ENCODE measurements at regions not wholly inside any gene's neighbourhood (a gene's known extent, or its start where the extent isn't known, plus 50 kb on each side); places are given as distances from the start of the nearest gene placed in this dataset.

DNA sequence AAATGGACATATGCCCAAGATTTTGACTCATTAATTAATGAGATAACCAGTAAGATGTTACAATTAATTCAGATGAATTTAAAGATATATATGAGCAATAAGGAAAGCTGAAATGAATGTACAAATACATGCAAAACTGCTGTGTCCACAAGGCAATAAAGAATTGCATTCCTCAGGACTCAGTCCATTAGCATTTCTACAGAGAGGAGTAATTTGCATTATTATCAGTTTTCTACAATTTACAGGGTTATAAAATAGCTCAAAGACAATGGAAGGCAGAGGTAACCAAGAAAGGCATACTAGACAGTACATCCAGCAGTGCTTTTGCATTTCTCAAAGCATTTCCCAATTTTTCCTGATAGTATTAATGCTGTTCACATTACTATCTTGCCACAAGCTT is 377.1 kb upstream of the GOLIM4 start:
- TF ChIP-seq, protein P1, sequence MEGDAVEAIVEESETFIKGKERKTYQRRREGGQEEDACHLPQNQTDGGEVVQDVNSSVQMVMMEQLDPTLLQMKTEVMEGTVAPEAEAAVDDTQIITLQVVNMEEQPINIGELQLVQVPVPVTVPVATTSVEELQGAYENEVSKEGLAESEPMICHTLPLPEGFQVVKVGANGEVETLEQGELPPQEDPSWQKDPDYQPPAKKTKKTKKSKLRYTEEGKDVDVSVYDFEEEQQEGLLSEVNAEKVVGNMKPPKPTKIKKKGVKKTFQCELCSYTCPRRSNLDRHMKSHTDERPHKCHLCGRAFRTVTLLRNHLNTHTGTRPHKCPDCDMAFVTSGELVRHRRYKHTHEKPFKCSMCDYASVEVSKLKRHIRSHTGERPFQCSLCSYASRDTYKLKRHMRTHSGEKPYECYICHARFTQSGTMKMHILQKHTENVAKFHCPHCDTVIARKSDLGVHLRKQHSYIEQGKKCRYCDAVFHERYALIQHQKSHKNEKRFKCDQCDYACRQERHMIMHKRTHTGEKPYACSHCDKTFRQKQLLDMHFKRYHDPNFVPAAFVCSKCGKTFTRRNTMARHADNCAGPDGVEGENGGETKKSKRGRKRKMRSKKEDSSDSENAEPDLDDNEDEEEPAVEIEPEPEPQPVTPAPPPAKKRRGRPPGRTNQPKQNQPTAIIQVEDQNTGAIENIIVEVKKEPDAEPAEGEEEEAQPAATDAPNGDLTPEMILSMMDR (IDR thresholded peaks at IDR 0.05; ENCODE audit: insufficient read depth, low read length, poor library complexity, severe bottlenecking) = no peak
- Histone ChIP-seq H3K4me3 (replicated peaks; ENCODE audit: low read depth, low read length) (no peak overlapping the region), H3K27me3 (replicated peaks; ENCODE audit: control insufficient read depth, insufficient read depth, low read length) (no peaks in the 10 kb centered on the region), H3K36me3 (ENCODE audit: control insufficient read depth, insufficient read depth, low read length) (no peaks in the 10 kb centered on the region)
- DNase-seq (ENCODE audit: extremely low read depth, insufficient read length) = no peak

DNA sequence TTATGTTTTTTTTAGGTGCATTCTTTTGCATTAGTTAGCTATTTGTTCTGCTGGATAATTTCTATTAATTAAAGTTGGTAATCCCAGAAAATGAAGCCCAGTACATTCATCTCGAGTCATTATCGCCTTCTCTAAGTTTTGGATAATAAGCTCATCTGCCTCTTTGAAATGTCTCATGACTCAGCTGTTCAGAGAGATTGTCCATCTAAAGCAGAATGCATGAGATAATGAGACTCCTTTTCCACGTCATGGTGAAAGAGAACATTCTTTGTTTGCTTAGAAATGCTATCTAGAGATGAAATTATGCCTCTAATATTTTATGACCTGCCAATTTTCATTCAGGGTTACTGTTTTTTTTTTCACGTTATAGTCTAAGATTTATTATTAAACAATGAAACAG is 374.7 kb upstream of the GOLIM4 start:
- no peaks in the 10 kb centered on the region for H3K27me3 ChIP-seq (replicated peaks; ENCODE audit: control insufficient read depth, insufficient read depth, low read length)
- H3K36me3 ChIP-seq (ENCODE audit: control insufficient read depth, insufficient read depth, low read length) = no peaks in the 10 kb centered on the region
- DNase-seq (ENCODE audit: extremely low read depth, insufficient read length) = no peak
- H3K4me3 ChIP-seq (replicated peaks; ENCODE audit: low read depth, low read length) = no peak overlapping the region
- TF ChIP-seq, protein P1 (IDR thresholded peaks at IDR 0.05; ENCODE audit: insufficient read depth, low read length, poor library complexity, severe bottlenecking) = no peak

DNA sequence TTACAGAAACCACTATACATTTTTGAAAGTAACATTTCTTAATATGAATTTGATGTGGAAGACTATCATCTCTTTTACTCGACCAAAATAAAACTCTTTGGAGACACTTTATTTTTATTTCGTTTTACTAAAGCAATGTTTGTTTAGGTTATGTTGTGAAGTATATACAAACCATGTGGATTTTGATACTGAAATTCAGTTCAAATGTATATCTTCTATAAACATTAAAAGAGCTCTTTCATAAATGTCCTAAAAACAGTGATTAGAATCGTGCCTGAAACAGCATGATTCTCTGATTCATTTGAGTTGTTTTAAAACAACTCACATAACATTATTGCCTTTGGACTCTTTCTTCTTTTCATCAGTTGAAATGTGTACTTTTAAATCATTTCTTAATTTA is 373.7 kb upstream of the GOLIM4 start:
- Histone ChIP-seq H3K4me3 (replicated peaks; ENCODE audit: low read depth, low read length) (no peak overlapping the region), H3K36me3 (ENCODE audit: control insufficient read depth, insufficient read depth, low read length) (no peaks in the 10 kb centered on the region), H3K27me3 (replicated peaks; ENCODE audit: control insufficient read depth, insufficient read depth, low read length) (no peaks in the 10 kb centered on the region)
- TF ChIP-seq, protein P1 (IDR thresholded peaks at IDR 0.05; ENCODE audit: insufficient read depth, low read length, poor library complexity, severe bottlenecking) = no peak
- DNase-seq (ENCODE audit: extremely low read depth, insufficient read length) = no peak

DNA sequence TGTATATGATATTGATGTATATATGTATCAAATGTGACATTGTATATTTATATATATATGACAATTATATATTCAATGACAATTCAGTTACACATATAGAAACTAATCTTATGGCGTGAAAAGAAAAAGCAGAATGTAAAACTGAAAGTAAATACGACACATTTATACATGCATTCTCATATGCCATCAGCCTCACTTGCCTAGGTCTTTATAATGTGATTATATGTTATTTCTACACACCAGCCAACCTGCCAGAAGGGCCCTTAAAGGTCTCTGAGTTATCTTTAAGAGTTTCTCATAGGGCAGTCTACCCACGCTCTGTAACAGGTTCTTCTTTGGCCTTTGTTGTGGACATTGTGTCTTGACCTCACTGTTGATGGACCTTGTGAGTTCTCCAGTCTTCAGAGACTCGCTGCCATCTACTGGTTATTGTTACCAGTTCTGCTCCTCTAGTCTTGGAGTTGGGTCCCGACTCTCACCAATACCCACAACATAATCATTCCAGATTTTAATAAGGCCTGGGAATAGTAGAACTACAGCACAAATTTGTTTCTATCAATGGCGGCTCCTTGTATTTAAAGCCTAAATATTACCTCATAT is 371.5 kb upstream of the GOLIM4 start:
- peak; percentile 35 for DNase-seq (ENCODE audit: extremely low read depth, insufficient read length)
- TF ChIP-seq, protein P1 (IDR thresholded peaks at IDR 0.05; ENCODE audit: insufficient read depth, low read length, poor library complexity, severe bottlenecking) = peak; percentile 45
- H3K4me3 ChIP-seq (replicated peaks; ENCODE audit: low read depth, low read length) = peak overlapping the region; percentile 47

DNA sequence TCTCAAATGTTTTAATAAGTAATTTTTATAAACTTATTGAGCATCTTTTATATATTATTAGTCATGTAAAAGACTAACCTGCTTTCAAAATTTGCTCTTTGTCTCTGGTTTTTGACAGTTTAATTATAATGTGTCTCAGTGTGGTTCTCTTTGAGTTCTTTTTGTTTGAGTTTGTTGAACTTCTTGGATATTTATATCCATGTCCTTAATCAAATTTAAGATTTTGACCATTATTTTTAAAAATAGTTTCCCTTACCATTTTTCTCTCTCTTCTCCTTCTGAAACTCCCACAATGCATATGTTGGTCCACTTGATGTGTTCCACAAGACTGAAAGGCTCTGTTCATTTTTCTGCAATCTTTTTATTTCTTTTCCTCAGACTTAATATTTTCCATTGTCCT is 366.1 kb upstream of the GOLIM4 start:
- TF ChIP-seq, protein P1 (IDR thresholded peaks at IDR 0.05; ENCODE audit: insufficient read depth, low read length, poor library complexity, severe bottlenecking) = no peak
- Histone ChIP-seq H3K36me3 (ENCODE audit: control insufficient read depth, insufficient read depth, low read length) (no peaks in the 10 kb centered on the region), H3K4me3 (replicated peaks; ENCODE audit: low read depth, low read length) (no peak overlapping the region), H3K27me3 (replicated peaks; ENCODE audit: control insufficient read depth, insufficient read depth, low read length) (no peaks in the 10 kb centered on the region)
- DNase-seq (ENCODE audit: extremely low read depth, insufficient read length) = no peak

More for the DNA sequence above, 371.5 kb upstream of the GOLIM4 start:
- no peaks in the 10 kb centered on the region for H3K27me3 ChIP-seq (replicated peaks; ENCODE audit: control insufficient read depth, insufficient read depth, low read length)
- H3K36me3 ChIP-seq (ENCODE audit: control insufficient read depth, insufficient read depth, low read length) = no peaks in the 10 kb centered on the region

Data from GM06990 (cell line).